T-helper 1 cell (primary cell): ENCODE measurements at regions not wholly inside any gene's neighbourhood (a gene's known extent, or its start where the extent isn't known, plus 50 kb on each side); places are given as distances from the start of the nearest gene placed in this dataset.
"Not testable (repeated sequence)": the region's sequence is repeated elsewhere in the genome, so short reads cannot be mapped to it uniquely, and the experiment has no call there.

Source experiments
- DNase-seq, 5 donors: peaks; one replicate each; pipeline ENCODE4 v3.0.0-alpha.2; 2012 to 2020

- DNase-seq, result no peak
These were observed 403.4 kb downstream of the CDH11 start for GRCh38 chr16:64718486-64718885.

GRCh38 chr16:64717871-64718270 lies 404.0 kb downstream of the CDH11 start:
- DNase-seq, result no peak

- DNase-seq, result no peak
These were observed 406.2 kb downstream of the CDH11 start for GRCh38 chr16:64715624-64716023.

GRCh38 chr16:64712026-64712425 lies 409.8 kb downstream of the CDH11 start:
- DNase-seq, result no peak

- DNase-seq, result no peak
These were observed 410.3 kb downstream of the CDH11 start for GRCh38 chr16:64711596-64711995.

- no peak for DNase-seq
These were observed 410.8 kb downstream of the CDH11 start for GRCh38 chr16:64711026-64711425.

GRCh38 chr16:64705443-64705842 lies 416.4 kb downstream of the CDH11 start:
- no peak for DNase-seq

GRCh38 chr16:64704386-64704785 lies 417.5 kb downstream of the CDH11 start:
- DNase-seq, result no peak

GRCh38 chr16:64702415-64702814 lies 419.4 kb downstream of the CDH11 start:
- no peak for DNase-seq

GRCh38 chr16:64700628-64701027 lies 421.2 kb downstream of the CDH11 start:
- no peak for DNase-seq

- DNase-seq, result no peak
These were observed 425.0 kb downstream of the CDH11 start for GRCh38 chr16:64696866-64697265.

GRCh38 chr16:64695684-64696083 lies 426.2 kb downstream of the CDH11 start:
- no peak for DNase-seq

- DNase-seq, result no peak
These were observed 427.9 kb downstream of the CDH11 start for GRCh38 chr16:64693946-64694345.

- no peak for DNase-seq
These were observed 434.1 kb downstream of the CDH11 start for GRCh38 chr16:64687786-64688185.

GRCh38 chr16:64687123-64687522 lies 434.7 kb downstream of the CDH11 start:
- no peak for DNase-seq

- no peak for DNase-seq
These were observed 441.7 kb downstream of the CDH11 start for GRCh38 chr16:64679976-64680690.

GRCh38 chr16:64669573-64669972 lies 452.3 kb downstream of the CDH11 start:
- DNase-seq, result no peak

GRCh38 chr16:64667334-64667877 lies 454.5 kb downstream of the CDH11 start:
- no peak for DNase-seq

GRCh38 chr16:64662312-64662711 lies 459.6 kb downstream of the CDH11 start:
- DNase-seq, result not testable (repeated sequence)

- DNase-seq, result no peak
These were observed 462.0 kb downstream of the CDH11 start for GRCh38 chr16:64659866-64660265.

GRCh38 chr16:64657316-64658011 lies 464.4 kb downstream of the CDH11 start:
- no peak for DNase-seq

- DNase-seq, result no peak
These were observed 465.4 kb downstream of the CDH11 start for GRCh38 chr16:64656471-64656870.

GRCh38 chr16:64654178-64654577 lies 467.7 kb downstream of the CDH11 start:
- DNase-seq, result no peak

GRCh38 chr16:64648282-64648681 lies 473.6 kb downstream of the CDH11 start:
- no peak for DNase-seq
